GM19455 (cell line): ENCODE measurements at regions not wholly inside any gene's neighbourhood (a gene's known extent, or its start where the extent isn't known, plus 50 kb on each side); places are given as distances from the start of the nearest gene placed in this dataset.

Experiments
- ATAC-seq: cut with Tn5 transposase; IDR thresholded peaks from one replicate; pipeline ENCODE4 v1.9.1; 2021; ENCODE audit not compliant: unreplicated experiment

- ATAC-seq, result no peak
Observed at GRCh38 chr1:4408380-4408779, 246.0 kb upstream of the AJAP1 start.

GRCh38 chr1:4411862-4412261, 242.5 kb upstream of the AJAP1 start:
- ATAC-seq, result no peak

DNA sequence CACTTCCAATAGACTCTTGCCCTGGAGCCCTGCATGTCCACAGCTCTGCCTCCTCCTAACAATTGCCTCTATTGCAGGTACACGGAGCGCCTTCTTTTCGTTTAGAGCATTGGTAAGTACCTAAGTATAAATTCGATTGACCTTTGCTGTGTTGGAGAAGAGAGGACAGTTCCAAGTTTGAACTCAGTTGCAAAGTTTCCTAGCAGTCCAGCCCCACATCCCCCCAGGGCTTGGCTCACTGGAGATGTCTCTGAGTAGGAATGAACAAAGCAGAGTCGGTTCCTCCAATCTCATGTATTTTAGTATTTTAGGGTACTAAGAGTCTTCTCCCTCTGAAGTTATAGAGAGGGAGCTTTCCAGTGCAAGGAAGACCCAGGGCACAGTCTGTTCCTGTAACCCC, 238.9 kb upstream of the AJAP1 start:
- ATAC-seq, result no peak

- no peak for ATAC-seq
Observed at GRCh38 chr1:4416189-4416588, 238.2 kb upstream of the AJAP1 start.

GRCh38 chr1:4418021-4418420, 236.4 kb upstream of the AJAP1 start:
- no peak for ATAC-seq

GRCh38 chr1:4421986-4422385, 232.4 kb upstream of the AJAP1 start:
- ATAC-seq, result no peak

DNA sequence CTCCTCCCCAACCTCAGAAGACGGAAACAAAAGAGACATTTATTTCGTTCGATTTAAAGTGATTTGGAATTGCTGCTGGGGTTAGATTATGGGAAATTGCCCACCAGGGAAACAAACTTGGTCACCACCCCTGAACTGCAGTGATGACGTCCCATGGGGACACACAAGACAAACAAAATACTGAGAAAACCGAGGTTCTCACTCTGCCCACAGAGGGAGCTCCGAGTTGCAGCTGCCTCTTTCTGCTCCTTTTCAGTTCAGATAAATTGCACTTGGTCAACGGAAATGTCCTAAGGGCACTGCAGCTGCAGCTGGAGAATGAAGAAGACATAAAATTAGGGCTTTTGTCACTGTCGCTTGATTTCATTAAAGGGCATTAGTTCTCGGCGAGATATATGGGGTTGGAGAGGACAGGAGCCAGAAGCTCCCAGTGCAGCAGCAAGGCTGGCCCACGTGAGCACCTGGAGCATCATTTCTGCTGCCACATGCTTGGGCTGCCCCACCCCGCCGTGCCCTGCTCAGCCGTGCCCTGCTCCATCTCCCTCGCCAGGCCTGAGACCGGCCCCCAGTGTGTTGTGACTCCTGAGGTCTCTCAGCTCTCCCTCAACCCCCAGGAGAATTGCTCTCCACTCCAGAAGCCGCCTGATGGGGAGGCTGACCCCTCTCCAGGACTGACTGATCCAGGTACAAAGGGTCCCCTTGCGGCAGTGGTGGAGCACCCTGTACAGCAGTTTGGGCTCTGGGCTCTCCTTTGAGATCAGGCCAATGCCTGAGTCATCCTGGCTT, 231.7 kb upstream of the AJAP1 start:
- no peak for ATAC-seq

- ATAC-seq, result no peak
Observed at GRCh38 chr1:4424254-4424653, 230.2 kb upstream of the AJAP1 start.

GRCh38 chr1:4424766-4425165, 229.6 kb upstream of the AJAP1 start:
- no peak for ATAC-seq

GRCh38 chr1:4425892-4426291, 228.5 kb upstream of the AJAP1 start:
- no peak for ATAC-seq

- ATAC-seq, result no peak
Observed at GRCh38 chr1:4428711-4429110, 225.7 kb upstream of the AJAP1 start.

GRCh38 chr1:4430406-4431365, 223.7 kb upstream of the AJAP1 start:
- ATAC-seq, result no peak

GRCh38 chr1:4431491-4431890, 222.9 kb upstream of the AJAP1 start:
- ATAC-seq, result no peak

- ATAC-seq, result no peak
Observed at GRCh38 chr1:4433075-4433474, 221.3 kb upstream of the AJAP1 start.

GRCh38 chr1:4444086-4444485, 210.3 kb upstream of the AJAP1 start:
- ATAC-seq, result no peak

DNA sequence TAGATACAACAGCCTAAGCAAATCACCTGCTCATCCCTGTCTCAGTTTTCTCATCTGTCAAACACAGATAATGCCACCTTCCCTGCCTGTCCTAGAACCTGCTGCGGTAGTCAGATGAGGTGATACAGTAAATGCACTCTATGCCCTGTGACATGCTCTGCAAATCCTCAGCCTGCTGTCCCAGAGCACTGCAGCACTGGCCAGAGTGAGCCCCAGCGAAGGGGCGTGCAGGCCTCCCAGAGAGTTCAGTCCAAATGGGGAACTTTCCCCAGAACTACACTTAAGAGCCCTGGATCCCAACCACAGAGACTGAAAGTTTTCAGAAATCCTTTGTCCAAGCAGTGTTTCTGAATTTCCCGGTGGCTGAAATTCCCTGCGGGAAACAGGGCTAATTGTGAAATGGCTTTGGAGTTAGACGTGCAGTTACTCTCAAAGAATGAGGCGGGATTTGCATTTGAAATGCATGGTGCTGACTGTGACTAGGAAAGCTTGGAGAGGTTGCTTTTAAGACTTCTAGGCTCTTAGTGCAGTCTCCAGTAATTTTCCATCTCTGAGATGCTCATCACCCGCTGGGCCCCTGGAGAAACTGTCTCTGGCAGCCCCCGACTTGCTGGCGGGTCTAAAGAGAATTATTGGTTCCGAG, 206.5 kb upstream of the AJAP1 start:
- no peak for ATAC-seq

DNA sequence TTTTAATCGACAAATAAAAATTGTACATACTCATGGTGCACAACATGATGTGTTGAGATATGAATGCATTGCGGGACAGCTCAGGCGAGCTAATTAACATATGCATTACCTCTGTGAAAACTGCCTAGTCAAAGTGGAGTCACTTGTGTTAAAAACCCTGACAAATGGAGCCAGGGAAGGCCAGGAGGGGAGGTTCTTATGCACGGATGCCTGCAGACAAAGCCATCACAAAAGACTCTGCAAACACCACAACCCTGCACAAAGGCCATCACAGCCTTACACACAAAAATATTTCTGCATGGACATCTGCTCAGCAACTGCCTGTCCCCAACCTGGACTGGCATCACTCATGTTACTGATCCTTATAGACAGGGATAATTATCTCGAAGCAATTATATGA, 204.4 kb upstream of the AJAP1 start:
- ATAC-seq, result no peak

DNA sequence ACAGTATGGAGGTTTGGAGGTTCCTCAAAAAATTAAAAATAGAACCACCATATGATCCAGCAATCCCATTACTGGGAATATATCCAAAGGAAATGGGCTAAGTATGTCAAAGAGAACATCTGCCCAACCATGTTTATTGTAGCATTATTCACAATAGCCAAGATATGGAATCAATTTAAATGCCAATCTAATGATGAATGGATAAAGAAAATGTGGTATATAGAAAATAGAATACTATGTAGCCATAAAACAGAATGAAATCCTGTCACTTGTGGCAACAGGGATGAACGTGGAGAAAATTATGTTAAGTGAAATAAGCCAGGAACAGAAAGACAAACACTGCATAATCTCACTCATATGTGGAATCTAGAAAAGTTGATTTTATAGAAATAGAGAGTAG, 201.7 kb upstream of the AJAP1 start:
- no peak for ATAC-seq

DNA sequence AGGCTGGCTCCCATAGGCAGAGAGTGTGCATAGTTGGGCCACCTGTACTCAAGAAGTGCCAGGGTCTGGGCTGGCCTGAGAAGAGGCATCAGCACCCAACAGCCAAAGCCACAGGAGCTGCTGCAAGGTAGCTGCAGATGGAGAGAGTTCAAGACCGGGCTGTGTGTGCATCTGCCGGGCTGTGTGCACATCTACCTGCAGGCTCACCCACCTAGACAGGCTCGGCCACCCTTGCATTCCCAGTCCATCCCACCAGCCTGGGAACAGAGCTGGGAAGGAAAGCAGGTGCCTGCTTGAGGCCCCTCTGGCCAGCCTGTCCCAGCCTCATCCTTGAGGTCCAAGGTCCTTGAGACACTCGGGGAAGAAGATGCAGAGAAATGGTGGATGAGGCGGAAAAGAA, 194.4 kb upstream of the AJAP1 start:
- ATAC-seq, result no peak

GRCh38 chr1:4460651-4461050, 193.8 kb upstream of the AJAP1 start:
- no peak for ATAC-seq

DNA sequence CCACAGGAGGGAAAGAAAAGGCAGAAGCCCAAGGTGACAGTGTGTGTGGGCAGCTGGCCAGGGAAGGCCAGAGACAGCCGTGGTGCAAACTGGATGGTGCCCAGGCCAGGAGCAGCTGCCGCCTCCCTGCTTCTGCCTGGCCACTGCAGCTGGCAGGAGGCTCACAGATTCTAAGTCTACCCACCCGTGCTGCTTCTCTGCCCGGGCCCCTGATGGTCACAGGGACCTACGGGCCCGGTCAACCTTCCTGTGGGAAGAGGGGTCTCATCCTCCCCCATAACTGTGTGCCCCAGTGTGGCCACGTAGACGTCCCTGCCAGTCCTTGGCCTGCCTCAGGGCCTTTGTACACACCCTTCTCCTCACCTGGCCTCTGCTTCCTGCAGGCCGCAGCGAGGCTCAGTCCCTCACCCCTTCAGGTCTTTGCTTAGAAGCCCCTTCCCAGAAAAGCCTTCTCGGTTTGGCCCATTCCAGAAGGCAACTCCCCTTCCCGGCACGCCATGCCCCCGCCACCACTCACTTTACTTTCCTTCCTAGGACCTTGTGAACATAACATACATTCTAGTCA, 192.6 kb upstream of the AJAP1 start:
- no peak for ATAC-seq
